ENCODE measurements at regions not wholly inside any gene's neighbourhood (a gene's known extent, or its start where the extent isn't known, plus 50 kb on each side); places are given as distances from the start of the nearest gene placed in this dataset.

- TF ChIP-seq POLR2A (IDR thresholded peaks at IDR 0.05; ENCODE audit: low read depth, low read length) (no peak), SPI1 (IDR thresholded peaks at IDR 0.05; ENCODE audit: low read depth, low read length) (no peak), POLR2AphosphoS5 (IDR thresholded peaks at IDR 0.05; ENCODE audit: low read depth, low read length) (no peak), TAF1 (IDR thresholded peaks at IDR 0.05; ENCODE audit: low read depth, low read length) (no peak), POU2F2 (IDR thresholded peaks at IDR 0.05; ENCODE audit: low read depth, low read length) (no peak), PAX5 (IDR thresholded peaks at IDR 0.05; ENCODE audit: insufficient read depth, low read length, severe bottlenecking) (no peak)
These were observed 189.2 kb upstream of the MGMT start for GRCh38 chr10:129277841-129278240.

Data from GM12891 (cell line).